Esophagus (tissue), 2 donors: ENCODE measurements at regions not wholly inside any gene's neighbourhood (a gene's known extent, or its start where the extent isn't known, plus 50 kb on each side); places are given as distances from the start of the nearest gene placed in this dataset.
A peak's percentile ranks its signal among the peaks of the same experiment; 100 is the strongest.
"Not testable (repeated sequence)": the region's sequence is repeated elsewhere in the genome, so short reads cannot be mapped to it uniquely, and the experiment has no call there.

Experiments
- H3K27ac ChIP-seq, 2 donors: one replicate each; pipeline ENCODE4 v1.5.1; 2013; ENCODE audit warnings: low read depth in 2 of 2, mild to moderate bottlenecking in 2 of 2, inconsistent platforms in 1 of 2, low read length in 1 of 2, moderate library complexity in 1 of 2
- H3K27me3 ChIP-seq, 2 donors: one replicate each; pipeline ENCODE4 v1.6.1; 2013; ENCODE audit warnings: low read length in 2 of 2, control low read depth in 1 of 2, mild to moderate bottlenecking in 1 of 2; ENCODE audit not compliant: insufficient read depth in 2 of 2, control insufficient read depth in 1 of 2
- H3K36me3 ChIP-seq, 2 donors: one replicate each; pipeline ENCODE4 v1.6.1; 2013; ENCODE audit warnings: low read length in 1 of 2; ENCODE audit not compliant: control insufficient read depth in 2 of 2, insufficient read depth in 2 of 2
- H3K4me1 ChIP-seq, 2 donors: one replicate each; pipeline ENCODE4 v1.6.1; 2013; ENCODE audit warnings: low read length in 1 of 2; ENCODE audit not compliant: control insufficient read depth in 2 of 2, insufficient read depth in 2 of 2
- H3K4me3 ChIP-seq, 2 donors: one replicate each; pipeline ENCODE4 v1.5.1; 2013; ENCODE audit warnings: low read length in 2 of 2, mild to moderate bottlenecking in 2 of 2, low read depth in 1 of 2, moderate library complexity in 1 of 2
- H3K9me3 ChIP-seq, 2 donors: one replicate each; pipeline ENCODE4 v1.6.1; 2013; ENCODE audit warnings: mild to moderate bottlenecking in 2 of 2, low read depth in 1 of 2, low read length in 1 of 2, moderate library complexity in 1 of 2; ENCODE audit not compliant: control insufficient read depth in 2 of 2, insufficient read depth in 1 of 2
- WGBS, 2 donors: extraction: QIAGEN DNeasy Blood & Tissue Kit; methylation state at CpG; one replicate each; pipeline ENCODE4 v1.1.7; 2013; 5-methylcytosine and 5-hydroxymethylcytosine counted together
- donor health status: healthy with polysubstance abuse.
- donor health status: Bipolar disorder and iron deficiency.

DNA sequence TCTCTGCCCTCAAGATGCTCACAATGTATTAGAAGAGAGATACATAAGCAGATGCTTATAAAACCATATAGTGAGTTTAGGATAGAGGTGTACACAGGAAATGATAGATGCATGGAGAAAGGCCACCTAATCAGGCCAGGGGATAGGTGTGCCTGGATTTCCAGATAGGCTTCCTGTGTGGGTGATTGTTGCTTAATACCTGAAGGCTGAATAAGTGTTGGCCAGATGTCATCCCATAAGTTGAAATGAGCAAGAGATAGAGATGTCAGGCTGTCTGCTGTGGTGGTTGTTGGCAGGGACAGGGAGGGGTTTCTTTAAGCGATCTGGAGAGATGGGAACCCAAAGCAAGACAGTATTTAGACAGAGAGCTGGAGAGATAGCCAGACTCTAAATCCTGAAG lies 109.8 kb upstream of the SGK1 start:
- Histone ChIP-seq H3K4me1 (no peaks in the 10 kb centered on the region), H3K4me3 (no peak overlapping the region), H3K36me3 (no peaks in the 10 kb centered on the region), H3K27me3 (no peaks in the 10 kb centered on the region), H3K27ac (no peak overlapping the region), H3K9me3 (no peaks in the 10 kb centered on the region)
- WGBS, 2 donors, result 98 to 100% methylated on average over 1 of the region's 1 CpG

DNA sequence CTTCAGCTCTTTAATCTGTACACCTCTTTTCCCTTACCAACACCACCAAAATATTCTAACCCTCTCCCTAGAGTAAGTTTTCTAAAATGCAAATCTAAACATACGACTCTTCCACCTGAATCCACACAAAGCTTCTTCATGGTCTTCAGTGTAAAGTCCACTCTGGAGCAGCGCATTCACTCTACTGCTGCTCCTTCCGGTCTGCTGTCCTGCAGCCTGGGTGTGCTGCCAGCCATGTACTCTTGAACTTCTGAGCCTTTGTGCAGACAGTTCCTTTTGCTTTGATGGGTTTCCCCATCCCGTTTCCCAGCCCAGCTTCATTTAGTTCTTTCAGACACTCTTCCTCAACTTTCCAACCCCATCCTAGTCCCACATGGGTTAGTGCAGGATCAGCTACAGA lies 108.7 kb upstream of the SGK1 start:
- H3K36me3 ChIP-seq, result no peaks in the 10 kb centered on the region
- H3K4me3 ChIP-seq, result no peak overlapping the region
- no peak overlapping the region for H3K27ac ChIP-seq
- no peaks in the 10 kb centered on the region for H3K27me3 ChIP-seq
- H3K4me1 ChIP-seq, result no peaks in the 10 kb centered on the region
- H3K9me3 ChIP-seq, result no peaks in the 10 kb centered on the region
- 72 to 85% methylated on average over 4 of the region's 4 CpGs for WGBS, 2 donors

DNA sequence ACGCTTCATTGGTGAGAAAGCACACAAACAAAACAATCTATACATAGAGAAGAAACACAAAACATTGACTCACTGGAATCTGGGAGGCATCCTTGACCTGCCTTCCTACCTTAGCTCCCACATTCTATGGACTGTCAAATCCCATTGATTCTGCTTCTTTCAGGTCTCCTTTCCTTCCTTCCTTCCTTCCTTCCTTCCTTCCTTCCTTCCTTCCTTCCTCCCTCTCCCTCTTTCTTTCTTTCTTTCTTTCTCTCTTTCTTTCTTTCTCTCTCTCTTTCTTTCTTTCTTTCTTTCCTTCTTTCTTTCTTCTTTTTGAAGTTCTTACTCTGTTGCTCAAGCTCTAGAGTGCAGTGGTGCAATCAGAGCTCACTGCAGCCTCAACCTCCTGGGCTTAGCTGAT lies 108.0 kb upstream of the SGK1 start:
- H3K27ac ChIP-seq, result peak overlapping the region in 1 of 2 donors; percentile 12
- H3K9me3 ChIP-seq, H3K27me3 ChIP-seq, H3K36me3 ChIP-seq, H3K4me1 ChIP-seq, H3K4me3 ChIP-seq: not testable (repeated sequence)
- WGBS, 2 donors, result 82 to 83% methylated on average over 1 of the region's 1 CpG

DNA sequence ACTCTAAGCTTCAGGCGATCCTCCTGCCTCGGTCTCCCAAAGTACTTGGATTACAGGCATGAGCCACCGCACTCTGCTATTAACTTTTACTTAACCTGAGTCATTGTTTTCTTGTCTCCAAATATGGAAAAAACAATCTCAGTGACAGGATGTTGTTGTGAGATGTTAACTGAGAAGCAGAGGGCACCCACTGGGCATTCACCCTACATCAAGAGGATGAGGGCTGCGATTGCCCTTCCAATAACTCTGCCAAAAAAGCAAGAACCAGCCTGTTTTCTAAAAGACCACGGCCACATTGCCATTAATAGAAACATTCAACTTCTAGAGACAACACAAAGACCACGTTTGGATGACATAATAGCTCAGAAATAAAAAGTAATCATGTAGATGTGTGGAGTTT lies 107.6 kb upstream of the SGK1 start:
- H3K27me3 ChIP-seq, result no peaks in the 10 kb centered on the region
- no peaks in the 10 kb centered on the region for H3K9me3 ChIP-seq
- no peaks in the 10 kb centered on the region for H3K36me3 ChIP-seq
- no peaks in the 10 kb centered on the region for H3K4me1 ChIP-seq
- no peak overlapping the region for H3K4me3 ChIP-seq
- peak overlapping the region in 1 of 2 donors; percentile 12 for H3K27ac ChIP-seq
- 76 to 84% methylated on average over 6 of the region's 6 CpGs for WGBS, 2 donors

DNA sequence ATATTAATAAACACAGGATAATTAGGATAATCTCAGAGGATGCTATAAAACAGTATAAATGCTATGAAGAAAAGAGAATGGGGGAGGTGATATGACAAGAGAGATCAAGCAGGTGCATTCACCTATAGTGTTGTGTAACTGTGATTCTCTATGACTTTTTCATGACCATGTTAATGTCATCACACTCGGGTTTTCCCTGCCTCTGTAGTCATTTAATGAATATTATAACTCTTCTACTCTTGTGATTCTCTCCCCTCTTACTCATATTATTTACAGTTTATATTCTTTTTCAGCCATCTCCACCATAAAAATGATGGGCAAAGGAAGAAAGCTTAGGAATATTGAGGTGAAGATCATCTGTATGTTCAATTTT lies 106.9 kb upstream of the SGK1 start:
- Histone ChIP-seq H3K9me3 (no peaks in the 10 kb centered on the region), H3K27me3 (no peaks in the 10 kb centered on the region), H3K4me3 (no peak overlapping the region), H3K36me3 (no peaks in the 10 kb centered on the region), H3K4me1 (no peaks in the 10 kb centered on the region), H3K27ac (no peak overlapping the region)
- WGBS, 2 donors, result 70 to 74% methylated on average over 1 of the region's 1 CpG

DNA sequence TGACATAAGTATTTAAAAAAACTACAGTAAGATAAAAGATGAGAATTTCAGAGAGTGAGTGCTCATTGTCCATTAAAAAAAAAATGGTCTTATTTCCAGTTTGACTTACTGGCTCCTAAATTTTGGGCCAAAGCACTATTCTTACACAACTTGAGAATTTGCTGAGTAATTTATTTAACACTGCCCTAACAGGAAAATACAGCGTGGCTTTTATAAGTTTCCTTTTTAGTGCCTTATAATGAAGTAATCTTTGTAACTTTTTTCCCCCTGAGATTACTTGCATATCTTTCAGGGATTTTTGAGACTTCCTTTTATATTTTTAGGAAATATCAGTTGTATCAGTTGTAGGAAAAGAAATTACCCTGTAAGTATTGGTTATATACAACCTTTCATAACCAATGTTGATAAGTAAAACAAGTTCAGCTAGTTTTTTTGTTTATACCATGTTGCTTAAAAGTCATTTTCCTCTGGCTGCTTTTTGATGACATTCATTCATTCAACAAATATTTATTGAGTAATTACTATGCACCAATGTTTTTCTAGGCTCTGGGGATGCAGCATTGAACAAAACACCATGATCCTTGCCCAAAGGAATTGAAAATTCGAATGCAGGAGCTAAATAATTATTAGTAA lies 106.4 kb upstream of the SGK1 start:
- Histone ChIP-seq H3K27me3 (no peaks in the 10 kb centered on the region), H3K36me3 (no peaks in the 10 kb centered on the region), H3K9me3 (no peaks in the 10 kb centered on the region), H3K27ac (no peak overlapping the region), H3K4me3 (no peak overlapping the region), H3K4me1 (peaks cover 0 to 2% of the 10 kb centered on the region in 2 donors)
- 38 to 46% methylated on average over 2 of the region's 2 CpGs for WGBS, 2 donors

DNA sequence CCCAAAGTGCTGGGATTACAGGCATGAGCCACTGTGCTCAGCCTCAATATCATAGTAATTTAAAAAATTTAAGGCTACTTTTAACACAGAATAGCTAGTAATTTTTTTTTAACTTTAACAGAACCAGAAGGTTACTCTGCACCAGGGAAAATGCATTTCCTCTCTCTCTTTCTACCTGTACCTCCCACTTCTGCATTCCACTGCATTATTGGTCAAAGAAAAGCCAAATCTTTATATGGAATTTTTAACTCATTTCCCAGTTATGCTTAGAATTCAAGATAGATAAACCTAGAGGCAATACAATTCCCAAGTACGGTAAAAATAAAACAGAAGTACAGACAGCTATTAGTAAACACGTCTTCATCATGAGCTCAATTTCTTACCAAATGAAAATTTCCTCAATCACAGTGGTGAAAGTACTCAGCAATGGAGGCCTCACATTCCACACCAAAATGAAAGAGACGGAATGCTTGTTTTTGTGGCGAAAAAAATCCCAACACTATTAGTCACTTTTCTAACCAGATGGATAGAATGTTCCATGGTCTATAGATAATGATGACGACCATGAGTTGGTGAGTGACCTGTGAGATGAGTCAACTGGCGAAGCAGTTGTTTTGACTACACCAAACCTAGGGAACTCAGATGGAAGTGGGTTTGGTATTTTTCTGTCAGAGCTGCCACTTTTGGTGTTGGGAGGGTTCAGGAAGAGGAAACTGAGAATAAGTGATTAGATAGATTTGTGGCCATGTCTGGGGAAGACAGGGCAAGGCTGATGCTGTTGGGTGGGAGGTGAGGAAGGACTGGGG lies 104.7 kb upstream of the SGK1 start:
- no peak overlapping the region for H3K27ac ChIP-seq
- H3K27me3 ChIP-seq, result no peaks in the 10 kb centered on the region
- H3K4me1 ChIP-seq, result peaks cover 0 to 4% of the 10 kb centered on the region in 2 donors
- WGBS, 2 donors, result 83 to 90% methylated on average over 6 of the region's 6 CpGs
- no peaks in the 10 kb centered on the region for H3K9me3 ChIP-seq
- no peak overlapping the region for H3K4me3 ChIP-seq
- H3K36me3 ChIP-seq, result no peaks in the 10 kb centered on the region

DNA sequence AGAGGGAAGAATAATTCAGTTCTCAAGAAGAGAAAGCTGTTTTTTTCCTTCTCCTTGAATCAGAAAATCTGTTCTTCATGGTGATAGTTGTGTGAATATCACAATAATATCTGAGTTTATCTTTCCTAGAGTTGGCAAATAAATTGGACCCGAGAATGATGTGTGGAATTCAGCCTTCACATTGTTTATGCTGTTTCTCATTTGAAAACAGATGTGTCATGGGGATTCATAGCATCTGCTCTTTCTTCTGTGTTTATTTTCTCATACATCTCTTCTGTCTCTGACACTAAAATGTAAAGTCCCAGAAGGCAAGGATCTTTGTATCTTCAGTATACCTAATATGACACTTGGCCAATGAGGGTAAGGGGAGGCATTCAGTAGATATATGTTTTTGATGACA lies 103.6 kb upstream of the SGK1 start:
- no peaks in the 10 kb centered on the region for H3K27me3 ChIP-seq
- H3K4me3 ChIP-seq, result no peak overlapping the region
- WGBS, 2 donors, result 70 to 85% methylated on average over 1 of the region's 1 CpG
- peaks cover 0 to 4% of the 10 kb centered on the region in 2 donors for H3K4me1 ChIP-seq
- H3K9me3 ChIP-seq, result no peaks in the 10 kb centered on the region
- no peaks in the 10 kb centered on the region for H3K36me3 ChIP-seq
- H3K27ac ChIP-seq, result no peak overlapping the region

DNA sequence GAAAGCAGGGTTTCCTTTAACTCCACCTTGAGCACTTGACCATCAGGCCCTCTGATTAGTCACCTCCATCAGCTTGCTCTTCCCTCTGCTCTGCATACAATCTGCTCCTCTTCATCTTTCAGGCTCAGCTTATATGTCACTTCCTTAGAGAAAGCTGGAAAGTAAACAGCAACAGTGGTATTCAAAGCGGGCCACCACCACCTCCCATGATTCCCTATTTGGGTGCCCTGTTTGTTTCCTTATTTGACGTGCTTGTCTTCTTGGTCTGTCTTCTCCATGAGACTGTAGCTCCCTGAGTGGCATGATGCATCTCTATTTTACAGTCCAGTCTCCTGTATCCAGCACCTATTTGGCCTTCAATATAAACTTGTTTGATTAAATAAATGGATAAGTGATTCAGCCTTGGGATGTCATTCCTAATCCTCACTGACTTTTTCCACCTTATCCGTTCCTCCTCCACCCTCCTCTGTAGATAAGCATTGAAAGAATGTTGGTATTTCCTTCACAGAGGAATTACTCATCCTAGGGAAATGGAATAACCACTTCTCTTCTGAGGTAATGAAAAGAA lies 102.8 kb upstream of the SGK1 start:
- no peak overlapping the region for H3K27ac ChIP-seq
- WGBS, 2 donors, result 68 to 75% methylated on average over 3 of the region's 3 CpGs
- no peaks in the 10 kb centered on the region for H3K27me3 ChIP-seq
- no peaks in the 10 kb centered on the region for H3K36me3 ChIP-seq
- peaks cover 0 to 4% of the 10 kb centered on the region in 2 donors for H3K4me1 ChIP-seq
- H3K4me3 ChIP-seq, result no peak overlapping the region
- H3K9me3 ChIP-seq, result no peaks in the 10 kb centered on the region
